GM12873 (cell line): ENCODE measurements at regions not wholly inside any gene's neighbourhood (a gene's known extent, or its start where the extent isn't known, plus 50 kb on each side); places are given as distances from the start of the nearest gene placed in this dataset.

ENCODE experiments used
- CTCF ChIP-seq: IDR thresholded peaks from 2 replicates; pipeline ENCODE4 v1.5.1; 2012; ENCODE audit warnings: low read depth, mild to moderate bottlenecking, moderate library complexity, low read length, control low read depth; ENCODE audit not compliant: insufficient read depth; ENCODE audit errors: missing control alignments

GRCh38 chr2:104476075-104476474 lies 377.8 kb upstream of the POU3F3 start:
- TF ChIP-seq CTCF = no peak

- no peak for TF ChIP-seq CTCF
These were observed 377.3 kb upstream of the POU3F3 start for GRCh38 chr2:104476563-104476988.

- TF ChIP-seq CTCF = no peak
These were observed 372.6 kb upstream of the POU3F3 start for GRCh38 chr2:104481341-104481740.

GRCh38 chr2:104487366-104487765 lies 366.5 kb upstream of the POU3F3 start:
- TF ChIP-seq CTCF = no peak

GRCh38 chr2:104493698-104494097 lies 360.2 kb upstream of the POU3F3 start:
- no peak for TF ChIP-seq CTCF

GRCh38 chr2:104501342-104501741 lies 352.6 kb upstream of the POU3F3 start:
- no peak for TF ChIP-seq CTCF

- no peak for TF ChIP-seq CTCF
These were observed 352.0 kb upstream of the POU3F3 start for GRCh38 chr2:104501929-104502328.
